Right ventricle myocardium inferior (tissue), 1 donor: ENCODE measurements at regions not wholly inside any gene's neighbourhood (a gene's known extent, or its start where the extent isn't known, plus 50 kb on each side); places are given as distances from the start of the nearest gene placed in this dataset.
"Not testable (repeated sequence)": the region's sequence is repeated elsewhere in the genome, so short reads cannot be mapped to it uniquely, and the experiment has no call there.

Source experiments
- ATAC-seq: fragments of 200-7000 bp; cut with Tn5 transposase; one replicate; pipeline ENCODE4 v1.9.1; 2020; ENCODE audit warnings: mild to moderate bottlenecking, moderate library complexity
- DNase-seq: peaks from one replicate; pipeline ENCODE4 v3.0.0; 2021; ENCODE audit errors: missing footprints
- intact Hi-C: fragments of 100-400 bp; cut with DNase I; formaldehyde crosslinking; loops from one replicate; pipeline ENCODE4 v1.11.0; 2022
- donor health status: DM: no; HTN: yes; CAD: no; lungs with severe emphysema.

DNA sequence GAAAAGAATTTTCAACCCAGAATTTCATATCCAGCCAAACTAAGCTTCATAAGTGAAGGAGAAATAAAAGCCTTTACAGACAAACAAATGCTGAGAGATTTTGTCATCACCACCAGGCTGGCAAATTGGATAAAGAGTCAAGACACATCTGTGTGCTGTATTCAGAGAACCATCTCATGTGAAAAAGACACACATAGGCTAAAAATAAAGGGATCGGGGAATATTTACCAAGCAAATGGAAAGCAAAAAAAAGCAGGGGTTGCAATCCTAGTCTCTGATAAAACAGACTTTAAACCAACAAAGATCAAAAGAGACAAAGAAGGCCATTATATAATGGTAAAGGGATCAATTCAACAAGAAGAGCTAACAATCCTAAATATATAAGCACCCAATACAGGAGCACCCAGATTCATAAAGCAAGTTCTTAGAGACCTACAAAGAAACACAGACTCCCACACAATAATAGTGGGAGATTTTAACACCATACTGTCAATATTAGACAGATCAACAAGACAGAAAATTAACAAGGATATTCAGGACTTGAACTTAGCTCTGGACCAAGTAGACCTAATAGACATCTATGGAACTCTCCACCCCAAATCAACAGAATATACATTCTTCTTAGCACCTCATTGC, 55.9 kb upstream of the ACSM6 start:
- intact Hi-C loops, ATAC-seq, DNase-seq: not testable (repeated sequence)

DNA sequence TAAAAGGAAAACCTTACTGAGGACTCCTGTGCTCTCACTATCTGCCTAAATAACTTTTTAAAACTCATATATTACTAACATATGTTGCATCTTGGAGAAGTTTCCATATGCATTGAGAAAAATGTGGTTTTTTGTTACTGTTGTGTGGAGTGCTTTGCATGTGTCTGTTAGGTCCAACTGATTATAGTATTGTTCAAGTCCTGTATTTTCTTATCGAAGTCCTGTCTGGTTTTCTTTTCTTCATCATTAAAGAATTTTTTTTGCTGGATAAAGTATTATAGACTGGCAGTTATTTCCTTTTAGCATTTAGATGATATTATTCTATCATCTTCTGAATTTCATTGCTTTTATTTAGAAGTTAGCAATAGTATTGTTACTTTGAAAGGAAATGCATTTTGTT, 59.5 kb upstream of the ACSM6 start:
- DNase-seq (no peak), ATAC-seq (no peak)
- intact Hi-C loops, result no loop called here

DNA sequence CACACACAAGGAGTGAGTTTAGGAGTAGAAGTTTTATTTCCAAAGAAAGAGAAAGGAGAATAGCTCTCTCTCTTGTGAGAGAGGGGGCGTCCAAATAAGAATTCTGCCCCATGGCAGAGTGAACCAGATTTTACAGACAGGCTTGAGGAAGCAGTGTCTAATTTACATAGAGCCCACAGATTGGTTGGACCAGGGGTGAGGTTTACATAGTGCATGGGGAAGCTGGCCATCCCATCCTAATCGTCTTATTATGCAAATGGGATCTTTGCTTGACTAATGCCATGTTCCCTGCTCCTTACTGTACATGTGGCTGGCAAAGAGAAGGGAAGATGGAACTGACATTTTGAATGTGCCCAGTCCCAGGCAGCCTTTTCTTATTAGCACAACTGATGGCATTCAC, 60.0 kb upstream of the ACSM6 start:
- ATAC-seq, result no peak
- intact Hi-C loops, result no loop called here
- no peak for DNase-seq

DNA sequence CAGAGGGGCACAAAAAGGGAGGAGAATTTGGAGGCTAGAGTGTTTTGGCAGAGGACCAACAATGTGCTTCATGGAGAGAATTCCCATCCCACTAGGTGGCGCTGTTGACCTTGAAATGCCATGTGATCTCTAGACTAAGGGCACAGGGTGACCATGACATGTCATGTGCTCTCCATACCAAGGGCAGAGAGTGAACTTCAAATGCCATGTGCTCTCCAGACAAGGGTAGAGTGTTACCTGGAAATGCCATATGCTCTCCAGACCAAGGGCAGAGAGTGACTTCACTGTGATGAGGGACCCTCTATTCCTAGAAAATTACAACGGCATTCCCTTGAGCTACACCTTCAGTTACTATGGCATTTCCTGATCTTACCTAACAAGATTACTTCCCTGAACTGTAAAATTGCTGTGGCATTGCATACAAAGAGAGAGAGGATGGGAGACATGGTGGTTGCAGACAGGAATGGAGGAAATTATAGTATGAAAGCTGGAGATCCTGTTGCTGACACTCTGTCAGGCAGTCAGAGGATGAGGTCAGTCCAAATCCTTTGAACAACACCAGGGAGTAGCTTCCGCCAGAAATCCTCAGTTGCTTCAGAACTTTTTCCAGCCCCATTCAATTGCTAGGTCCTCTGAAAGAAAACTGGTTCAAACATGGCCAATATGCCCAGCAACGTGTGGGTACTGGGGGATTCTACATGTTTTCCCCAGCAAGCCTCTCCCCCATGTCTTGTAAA, 60.9 kb upstream of the ACSM6 start:
- ATAC-seq, result no peak
- DNase-seq, result peak; percentile 70
- intact Hi-C loops, result no loop called here

DNA sequence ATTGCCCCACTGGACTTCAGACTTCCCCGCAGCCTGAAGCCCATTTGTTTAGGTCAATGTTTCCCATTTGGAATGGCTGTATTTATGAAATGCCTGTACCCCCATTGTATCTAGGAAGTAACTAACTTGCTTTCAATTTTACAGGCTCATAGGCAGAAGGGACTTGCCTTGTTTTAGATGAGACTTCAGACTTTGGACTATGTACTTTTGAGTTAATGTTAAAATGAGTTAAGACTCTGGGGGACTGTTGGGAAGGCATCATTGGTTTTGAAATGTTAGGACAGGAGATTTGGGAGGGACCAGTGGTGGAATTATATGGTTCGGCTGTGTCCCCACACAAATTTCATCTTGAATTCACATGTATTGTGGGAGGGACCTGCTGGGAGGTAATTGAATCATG, 61.1 kb upstream of the CYP2C8 start:
- DNase-seq, ATAC-seq, intact Hi-C loops: not testable (repeated sequence)

DNA sequence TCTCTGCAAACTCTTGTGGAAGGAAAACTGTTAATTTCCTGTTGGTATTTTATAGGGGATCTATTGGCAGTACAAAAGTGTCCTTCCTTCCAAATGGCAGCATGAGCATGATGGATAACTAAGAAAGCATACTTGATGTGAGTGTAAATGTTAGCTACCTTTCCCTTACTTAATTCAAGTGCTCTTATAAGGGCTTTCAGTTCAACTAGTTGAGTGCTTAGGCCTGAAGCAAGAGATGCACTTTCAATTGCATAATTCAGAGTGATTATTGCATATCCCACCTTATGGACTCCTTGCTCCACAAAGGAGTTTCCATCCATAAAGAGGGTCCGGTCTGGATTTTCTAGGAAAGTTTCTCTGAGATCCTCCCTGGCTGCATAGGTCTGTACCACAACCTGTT, 56.3 kb upstream of the CYP2C8 start:
- ATAC-seq, result no peak
- intact Hi-C loops, result no loop called here
- no peak for DNase-seq

DNA sequence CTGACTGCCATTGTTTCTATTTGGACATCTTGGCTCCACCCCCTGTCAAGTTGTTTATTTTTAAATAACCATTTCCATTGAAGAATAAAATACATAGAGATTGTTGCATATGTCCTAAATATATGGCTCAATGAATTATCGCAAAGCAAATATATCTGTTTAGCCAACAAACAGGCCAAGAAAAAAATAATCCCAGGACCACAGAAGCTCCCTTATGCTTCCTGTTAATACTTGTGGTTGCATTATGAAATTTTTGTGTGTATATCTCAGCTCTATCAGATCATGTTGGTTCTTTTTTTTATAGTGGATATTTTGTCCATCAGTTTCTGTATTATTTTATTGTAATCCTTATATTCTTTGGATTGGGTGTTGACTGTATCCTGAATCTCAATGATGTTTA, 53.4 kb upstream of the CYP2C8 start:
- ATAC-seq (no peak), DNase-seq (no peak)
- intact Hi-C loops, result no loop called here

DNA sequence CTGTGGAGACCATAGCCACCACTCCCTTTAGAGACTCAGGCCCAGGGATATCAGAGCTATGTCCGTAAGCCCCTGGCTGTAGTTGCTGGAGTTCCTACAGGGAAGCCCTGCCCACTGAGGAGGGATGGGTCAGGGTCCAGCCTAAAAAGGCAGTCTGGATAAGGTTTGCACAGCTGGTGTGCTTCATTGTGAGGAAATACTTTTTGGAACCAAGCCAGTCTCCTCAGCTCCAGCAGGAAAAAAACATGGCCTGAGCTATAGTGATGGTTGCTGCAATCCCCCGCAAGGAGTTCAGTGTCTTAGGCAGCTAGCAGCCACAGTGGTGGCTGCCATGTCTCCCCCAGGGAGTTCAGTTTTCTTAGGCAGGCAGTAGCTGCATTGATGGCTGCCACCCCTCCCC, 52.6 kb upstream of the CYP2C8 start:
- ATAC-seq, result no peak
- intact Hi-C loops, result no loop called here
- DNase-seq, result no peak
